ENCODE measurements at regions not wholly inside any gene's neighbourhood (a gene's known extent, or its start where the extent isn't known, plus 50 kb on each side); places are given as distances from the start of the nearest gene placed in this dataset.

DNA sequence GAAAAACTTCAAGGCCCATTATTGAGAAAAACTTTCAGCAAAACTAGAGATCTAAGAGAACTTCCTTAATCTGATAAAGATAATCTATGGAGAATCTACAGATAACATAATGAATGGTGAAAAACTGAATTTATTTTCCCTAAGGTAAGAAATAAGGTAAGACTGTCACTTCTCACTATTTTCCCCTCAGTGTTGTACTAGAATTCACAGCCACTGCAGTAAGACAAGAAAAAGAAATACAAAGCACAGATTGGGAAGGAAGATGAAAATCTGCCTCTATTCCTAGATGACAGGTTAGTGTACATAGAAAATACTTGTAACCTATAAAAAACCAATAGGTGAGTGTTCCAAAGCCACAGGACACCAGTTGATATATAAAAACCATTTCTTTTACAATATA lies 220.7 kb upstream of the SHH start:
- TF ChIP-seq POLR2A (IDR thresholded peaks at IDR 0.05; ENCODE audit: low read depth, low read length) (no peak), TAF1 (IDR thresholded peaks at IDR 0.05; ENCODE audit: borderline replicate concordance, low read depth, low read length) (no peak), POLR2AphosphoS5 (IDR thresholded peaks at IDR 0.05; ENCODE audit: low read depth, low read length) (no peak)

Data from GM12892 (cell line).